Cardiac muscle cell (in vitro differentiated cells and primary cell): ENCODE measurements at regions not wholly inside any gene's neighbourhood (a gene's known extent, or its start where the extent isn't known, plus 50 kb on each side); places are given as distances from the start of the nearest gene placed in this dataset.
"Not testable (repeated sequence)": the region's sequence is repeated elsewhere in the genome, so short reads cannot be mapped to it uniquely, and the experiment has no call there.

Experiments
- DNase-seq, 2 donors: peaks; one replicate each; pipeline versions ENCODE4 v3.0.0 to v3.0.0-alpha.2; 2010 to 2017; ENCODE audit warnings: low read depth in 1 of 2, low spot score in 1 of 2
- H3K27ac ChIP-seq: fragments of 200-600 bp; sonication (generic); 2 replicates; pipeline ENCODE4 v1.5.1; 2016
- H3K27me3 ChIP-seq: fragments of 200-600 bp; sonication (generic); 2 replicates; pipeline ENCODE4 v1.6.0; 2016; ENCODE audit warnings: control low read depth
- H3K36me3 ChIP-seq: fragments of 200-600 bp; sonication (generic); 2 replicates; pipeline ENCODE4 v1.5.1; 2016; ENCODE audit warnings: control low read depth
- H3K4me1 ChIP-seq: fragments of 200-600 bp; sonication (generic); 2 replicates; pipeline ENCODE4 v1.8.1; 2017; ENCODE audit warnings: low read depth, mild to moderate bottlenecking, mixed run types
- H3K4me3 ChIP-seq: fragments of 200-600 bp; sonication (generic); 2 replicates; pipeline ENCODE4 v1.5.1; 2016; ENCODE audit warnings: mild to moderate bottlenecking
- H3K9me3 ChIP-seq: fragments of 200-600 bp; sonication (generic); 2 replicates; pipeline ENCODE4 v1.5.1; 2017; ENCODE audit warnings: low read depth, mild to moderate bottlenecking, control low read depth
- CTCF ChIP-seq: IDR thresholded peaks from 2 replicates; pipeline ENCODE4 v1.5.1; 2012; ENCODE audit warnings: low read depth, mild to moderate bottlenecking, low read length

- DNase-seq, result no peak
- TF ChIP-seq CTCF, result no peak
- H3K4me1 ChIP-seq, result no peaks in the 10 kb centered on the region
- H3K9me3 ChIP-seq, result no peaks in the 10 kb centered on the region
- H3K27ac ChIP-seq, result no peak overlapping the region
- H3K4me3 ChIP-seq, result no peak overlapping the region
- H3K27me3 ChIP-seq, result peaks cover 2% of the 10 kb centered on the region
- H3K36me3 ChIP-seq, result no peaks in the 10 kb centered on the region
Observed at GRCh38 chr16:13351601-13352217, 450.3 kb downstream of the SHISA9 start.

GRCh38 chr16:13352796-13353195, 451.4 kb downstream of the SHISA9 start:
- H3K9me3 ChIP-seq, DNase-seq, H3K4me3 ChIP-seq: not testable (repeated sequence)

GRCh38 chr16:13357842-13358241, 456.4 kb downstream of the SHISA9 start:
- not testable (repeated sequence) for H3K4me1 ChIP-seq, H3K4me3 ChIP-seq, H3K36me3 ChIP-seq, H3K27ac ChIP-seq, H3K27me3 ChIP-seq, H3K9me3 ChIP-seq, DNase-seq

More at GRCh38 chr16:13352796-13353195, 451.4 kb downstream of the SHISA9 start:
- not testable (repeated sequence) for H3K27ac ChIP-seq, H3K27me3 ChIP-seq, H3K36me3 ChIP-seq, H3K4me1 ChIP-seq

- Histone ChIP-seq H3K27ac (no peak overlapping the region), H3K36me3 (no peaks in the 10 kb centered on the region), H3K4me3 (no peak overlapping the region), H3K9me3 (no peaks in the 10 kb centered on the region), H3K4me1 (no peaks in the 10 kb centered on the region), H3K27me3 (peaks cover 10% of the 10 kb centered on the region)
- DNase-seq, result no peak
- TF ChIP-seq CTCF, result no peak
Observed at GRCh38 chr16:13359835-13360234, 458.4 kb downstream of the SHISA9 start.

GRCh38 chr16:13372421-13372820, 471.0 kb downstream of the SHISA9 start:
- H3K4me1 ChIP-seq, result no peaks in the 10 kb centered on the region
- no peak overlapping the region for H3K27ac ChIP-seq
- H3K36me3 ChIP-seq, result no peaks in the 10 kb centered on the region
- H3K9me3 ChIP-seq, result no peaks in the 10 kb centered on the region
- no peak for DNase-seq
- H3K27me3 ChIP-seq, result no peaks in the 10 kb centered on the region
- TF ChIP-seq CTCF, result no peak
- H3K4me3 ChIP-seq, result no peak overlapping the region

- DNase-seq, result no peak
- H3K4me1 ChIP-seq, result no peaks in the 10 kb centered on the region
- H3K27me3 ChIP-seq, result no peaks in the 10 kb centered on the region
- no peak overlapping the region for H3K4me3 ChIP-seq
- TF ChIP-seq CTCF, result no peak
- H3K9me3 ChIP-seq, result no peaks in the 10 kb centered on the region
- no peaks in the 10 kb centered on the region for H3K36me3 ChIP-seq
- H3K27ac ChIP-seq, result no peak overlapping the region
Observed at GRCh38 chr16:13376174-13376573, 474.8 kb downstream of the SHISA9 start.

- no peak overlapping the region for H3K4me3 ChIP-seq
- no peak for TF ChIP-seq CTCF
- H3K36me3 ChIP-seq, result no peaks in the 10 kb centered on the region
- H3K9me3 ChIP-seq, result no peaks in the 10 kb centered on the region
- no peak for DNase-seq
- H3K27ac ChIP-seq, result no peak overlapping the region
- no peaks in the 10 kb centered on the region for H3K4me1 ChIP-seq
- no peaks in the 10 kb centered on the region for H3K27me3 ChIP-seq
Observed at GRCh38 chr16:13377143-13377542, 475.7 kb downstream of the SHISA9 start.
